Right lobe of liver (tissue), 4 donors: ENCODE measurements at regions not wholly inside any gene's neighbourhood (a gene's known extent, or its start where the extent isn't known, plus 50 kb on each side); places are given as distances from the start of the nearest gene placed in this dataset.

Experiments used
- POLR2A ChIP-seq: fragments of 450-650 bp; IDR thresholded peaks from one replicate; pipeline ENCODE4 v1.6.1; 2017; ENCODE audit warnings: antibody characterized with exemption, mild to moderate bottlenecking
- TF ChIP-seq, protein P1 (sequence below), 4 donors: fragments of 200-600 bp in 3 of 4; fragments of 450-650 bp in 1 of 4; IDR thresholded peaks; one replicate each; pipeline versions ENCODE4 v1.5.1 to v1.8.0; 2016 to 2022; ENCODE audit warnings: antibody characterized with exemption in 4 of 4, mild to moderate bottlenecking in 2 of 4
- donor health status: DM: no; HTN: no; CAD: no.
- donor health status: DM: no; HTN: no; CAD: no.
- donor health status: DM: no; HTN: yes; CAD: no.

DNA sequence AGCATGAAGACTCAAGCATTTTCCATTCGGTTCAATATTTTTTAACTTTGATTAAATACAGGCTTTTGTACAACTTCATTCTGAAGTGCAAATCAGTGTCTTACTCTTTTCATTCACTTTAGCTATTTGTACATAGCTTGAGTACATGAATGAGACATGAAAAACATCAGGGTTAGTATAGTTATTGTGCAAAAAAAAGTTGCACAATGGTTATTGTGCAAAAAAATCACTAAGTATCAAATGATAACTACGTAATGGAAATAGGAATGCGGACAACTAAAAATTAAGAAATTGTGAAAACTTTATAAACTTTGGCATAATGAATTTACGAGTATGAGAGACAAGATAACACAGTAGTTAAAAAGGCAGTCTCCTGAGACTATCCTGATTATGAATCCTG is 442.9 kb downstream of the ARL4A start:
- no peak for TF ChIP-seq POLR2A
- TF ChIP-seq, protein P1, sequence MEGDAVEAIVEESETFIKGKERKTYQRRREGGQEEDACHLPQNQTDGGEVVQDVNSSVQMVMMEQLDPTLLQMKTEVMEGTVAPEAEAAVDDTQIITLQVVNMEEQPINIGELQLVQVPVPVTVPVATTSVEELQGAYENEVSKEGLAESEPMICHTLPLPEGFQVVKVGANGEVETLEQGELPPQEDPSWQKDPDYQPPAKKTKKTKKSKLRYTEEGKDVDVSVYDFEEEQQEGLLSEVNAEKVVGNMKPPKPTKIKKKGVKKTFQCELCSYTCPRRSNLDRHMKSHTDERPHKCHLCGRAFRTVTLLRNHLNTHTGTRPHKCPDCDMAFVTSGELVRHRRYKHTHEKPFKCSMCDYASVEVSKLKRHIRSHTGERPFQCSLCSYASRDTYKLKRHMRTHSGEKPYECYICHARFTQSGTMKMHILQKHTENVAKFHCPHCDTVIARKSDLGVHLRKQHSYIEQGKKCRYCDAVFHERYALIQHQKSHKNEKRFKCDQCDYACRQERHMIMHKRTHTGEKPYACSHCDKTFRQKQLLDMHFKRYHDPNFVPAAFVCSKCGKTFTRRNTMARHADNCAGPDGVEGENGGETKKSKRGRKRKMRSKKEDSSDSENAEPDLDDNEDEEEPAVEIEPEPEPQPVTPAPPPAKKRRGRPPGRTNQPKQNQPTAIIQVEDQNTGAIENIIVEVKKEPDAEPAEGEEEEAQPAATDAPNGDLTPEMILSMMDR (IDR thresholded peaks at IDR 0.05), result no peak
